COLO829 (cell line): ENCODE measurements at regions not wholly inside any gene's neighbourhood (a gene's known extent, or its start where the extent isn't known, plus 50 kb on each side); places are given as distances from the start of the nearest gene placed in this dataset.

Experiments used
- DNase-seq: peaks from one replicate; pipeline ENCODE4 v3.0.0; 2012; ENCODE audit warnings: low spot score

DNA sequence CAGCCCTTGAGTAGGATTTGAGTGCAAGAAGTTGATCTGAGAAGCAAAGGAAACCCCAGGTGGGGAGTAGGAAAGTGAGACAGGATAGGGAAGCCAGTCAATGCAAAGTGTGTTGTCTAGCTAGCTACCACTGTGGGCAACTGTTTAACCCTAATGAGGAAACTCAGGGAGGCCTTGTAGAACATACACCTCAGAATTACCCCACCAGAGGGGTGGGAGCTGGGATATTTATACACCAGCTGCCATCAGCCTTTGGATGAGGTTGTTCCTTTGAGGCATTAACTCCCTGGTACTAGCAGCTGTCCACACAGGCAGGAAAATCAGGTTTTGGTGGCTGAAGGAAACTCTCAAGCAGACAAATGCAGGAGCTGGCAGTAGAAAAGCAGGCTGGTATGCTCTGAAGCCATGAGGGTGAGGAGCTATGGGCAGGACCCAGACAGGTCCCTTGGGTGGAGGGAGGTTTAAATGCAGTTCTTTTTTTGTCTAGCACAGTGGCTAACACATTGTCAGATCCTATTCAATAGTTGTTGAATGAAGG, 60.1 kb upstream of the ARID5B start:
- DNase-seq, result no peak

- no peak for DNase-seq
Measured at GRCh38 chr10:61842755-61843497, 58.6 kb upstream of the ARID5B start.

DNA sequence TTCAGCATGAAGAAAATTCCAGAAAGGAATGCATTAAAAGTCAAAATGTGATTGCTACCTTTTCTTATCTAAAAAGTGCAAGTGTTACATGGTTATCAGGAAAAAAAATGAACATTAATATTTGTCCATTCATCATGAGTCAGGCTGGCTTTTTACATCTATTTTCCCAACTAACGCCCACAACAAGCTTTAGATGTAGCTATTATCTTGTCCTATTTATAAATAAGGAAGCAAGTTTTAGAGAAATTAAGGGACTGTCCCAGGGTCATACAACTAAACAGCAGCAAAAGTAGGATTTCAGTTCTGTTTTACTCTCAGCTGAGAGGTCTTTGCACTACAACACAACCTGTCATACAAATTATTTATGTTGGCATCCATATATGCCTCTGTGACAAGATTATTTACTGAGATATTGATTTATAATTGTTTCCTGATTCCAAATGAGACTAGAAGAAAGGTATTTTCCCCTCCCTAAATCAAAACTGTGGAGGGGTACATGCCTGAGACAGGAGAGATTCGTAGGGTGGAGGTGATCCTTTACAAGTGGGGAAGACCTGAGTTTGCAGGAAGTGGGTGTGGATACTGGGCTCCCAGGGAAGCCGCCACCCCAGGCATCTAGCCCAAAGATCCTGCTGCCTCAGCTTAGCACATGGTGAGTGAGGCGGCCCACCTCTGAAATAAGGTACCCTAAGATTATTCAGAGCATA, 57.2 kb upstream of the ARID5B start:
- DNase-seq, result no peak

- DNase-seq, result no peak
Measured at GRCh38 chr10:61845196-61845949, 56.1 kb upstream of the ARID5B start.

DNA sequence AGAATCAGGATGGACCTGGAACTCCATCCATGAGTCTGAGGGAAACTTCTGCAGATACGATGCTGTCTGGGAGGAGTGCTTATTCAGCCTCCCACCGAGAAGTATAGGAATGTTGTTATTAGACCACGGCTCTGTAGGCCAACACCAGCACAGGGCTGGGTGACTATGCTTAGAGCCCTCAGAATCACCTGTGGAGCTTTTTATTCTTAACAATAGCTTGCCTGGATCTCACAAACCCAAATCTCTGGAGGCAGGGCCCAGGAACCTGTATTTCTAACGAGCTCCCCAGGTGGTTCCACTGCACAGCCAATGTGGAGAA, 55.6 kb upstream of the ARID5B start:
- DNase-seq, result no peak

- no peak for DNase-seq
Measured at GRCh38 chr10:61846370-61847031, 55.0 kb upstream of the ARID5B start.

DNA sequence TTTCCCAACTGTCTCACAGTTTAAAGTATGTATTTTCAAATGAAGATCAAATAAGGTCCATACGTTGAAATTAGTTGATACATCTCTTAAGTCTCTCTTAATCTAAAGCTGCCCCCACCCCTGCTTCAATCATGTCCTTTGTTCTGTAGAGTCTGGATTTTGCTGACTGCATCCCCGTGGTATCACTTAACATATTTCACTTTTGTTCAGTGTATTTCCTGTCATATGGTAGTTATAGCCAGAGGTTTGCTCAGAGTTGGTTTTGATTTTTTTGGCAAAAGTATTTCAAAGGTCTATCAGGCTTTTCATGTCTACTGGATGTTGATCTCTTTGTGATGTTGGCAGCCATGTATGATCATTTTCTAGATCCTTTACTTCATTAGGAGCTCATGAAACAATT, 54.4 kb upstream of the ARID5B start:
- DNase-seq, result peak; percentile 56

DNA sequence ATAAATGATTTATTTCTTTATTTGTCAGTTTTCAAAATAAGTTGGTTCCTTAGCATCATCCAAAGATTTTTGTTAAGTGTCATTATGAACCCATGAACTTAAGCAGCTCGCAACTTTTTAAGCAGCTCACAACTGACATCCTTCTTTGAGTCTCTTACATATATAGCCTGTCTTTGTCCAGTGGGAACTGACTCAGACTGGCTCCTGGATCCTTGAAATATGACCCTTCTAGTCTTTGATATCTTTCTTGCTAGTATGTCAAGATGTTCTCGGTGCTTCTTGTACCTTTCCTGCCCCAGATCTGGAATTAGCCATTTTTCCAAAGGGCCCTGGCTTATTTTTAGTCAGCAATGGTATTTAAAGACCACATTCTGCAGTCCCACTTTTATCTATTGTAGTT, 53.9 kb upstream of the ARID5B start:
- no peak for DNase-seq

- no peak for DNase-seq
Measured at GRCh38 chr10:61850376-61850775, 51.1 kb upstream of the ARID5B start.
